ENCODE measurements at regions not wholly inside any gene's neighbourhood (a gene's known extent, or its start where the extent isn't known, plus 50 kb on each side); places are given as distances from the start of the nearest gene placed in this dataset.
A peak's percentile ranks its signal among the peaks of the same experiment; 100 is the strongest.

DNA sequence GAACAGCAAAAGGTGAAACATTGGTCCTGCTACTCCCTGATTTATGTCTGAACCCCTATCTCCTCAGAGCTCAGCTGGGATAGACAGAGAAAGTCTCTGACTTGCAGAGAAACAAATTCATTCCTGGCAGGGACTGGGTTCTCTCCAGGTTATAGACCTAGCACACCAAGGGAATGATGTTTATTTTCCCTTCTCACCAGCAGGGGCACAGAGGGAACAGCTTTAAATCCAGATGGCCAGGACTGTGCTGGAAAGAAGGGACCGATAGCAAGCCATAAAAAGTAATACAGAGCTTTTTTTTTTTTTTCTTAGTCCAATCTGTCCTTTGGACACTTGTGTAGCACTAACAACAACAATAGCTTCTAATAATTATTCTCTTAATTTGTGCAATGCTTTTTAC is 141.1 kb upstream of the C9orf72 start:
- no peak for FAIRE-seq
- H3K4me2 ChIP-seq (ENCODE audit: control insufficient read depth, extremely low read depth, insufficient read depth, low read depth, low read length), result no peak overlapping the region
- no peak for DNase-seq (ENCODE audit: low read depth, low spot score)
- H3K9ac ChIP-seq (ENCODE audit: control insufficient read depth, extremely low read depth, insufficient read depth, low read length), result no peak overlapping the region
- H2AFZ ChIP-seq (ENCODE audit: control insufficient read depth, low read length), result no peak overlapping the region
- no peaks in the 10 kb centered on the region for H3K79me2 ChIP-seq (ENCODE audit: control insufficient read depth, insufficient read depth, low read length)
- no peaks in the 10 kb centered on the region for H3K4me1 ChIP-seq (ENCODE audit: control insufficient read depth, extremely low read depth, insufficient read depth, low read length)
- H3K9me3 ChIP-seq (ENCODE audit: control insufficient read depth, low read depth, low read length), result no peaks in the 10 kb centered on the region
- no peaks in the 10 kb centered on the region for H3K36me3 ChIP-seq (ENCODE audit: control insufficient read depth in 2 of 2, extremely low read depth in 1 of 2, insufficient read depth in 2 of 2, low read length in 2 of 2)
- TF ChIP-seq EZH2 (IDR thresholded peaks at IDR 0.05; ENCODE audit: low read length) (no peak), CTCF (optimal IDR thresholded peaks at IDR 0.05 in 1 of 3, IDR thresholded peaks at IDR 0.05 in 1 of 3, conservative IDR thresholded peaks at IDR 0.05 in 1 of 3; ENCODE audit: extremely low read depth in 1 of 3, insufficient read depth in 2 of 3, low read length in 3 of 3) (peak in 2 of 3 experiments; percentile 12 to 25)
- H3K27me3 ChIP-seq (ENCODE audit: control insufficient read depth, extremely low read depth, insufficient read depth, low read length), result peaks cover 2% of the 10 kb centered on the region
- dilution Hi-C loops (cut with MboI; ENCODE audit: extremely low pct_ligation_motif_present, low sequenced_read_pairs), result no loop called here
- no peaks in the 10 kb centered on the region for H4K20me1 ChIP-seq (ENCODE audit: control insufficient read depth, extremely low read depth, insufficient read depth, low read length)
- H3K4me3 ChIP-seq (ENCODE audit: control insufficient read depth in 2 of 3, extremely low read depth in 1 of 3, insufficient read depth in 2 of 3, low read depth in 1 of 3, low read length in 3 of 3), result no peak overlapping the region
- H3K27ac ChIP-seq (ENCODE audit: control insufficient read depth, insufficient read depth, low read length), result no peak overlapping the region
- H3K9me1 ChIP-seq (ENCODE audit: control insufficient read depth, extremely low read depth, insufficient read depth, low read length), result no peaks in the 10 kb centered on the region

DNA sequence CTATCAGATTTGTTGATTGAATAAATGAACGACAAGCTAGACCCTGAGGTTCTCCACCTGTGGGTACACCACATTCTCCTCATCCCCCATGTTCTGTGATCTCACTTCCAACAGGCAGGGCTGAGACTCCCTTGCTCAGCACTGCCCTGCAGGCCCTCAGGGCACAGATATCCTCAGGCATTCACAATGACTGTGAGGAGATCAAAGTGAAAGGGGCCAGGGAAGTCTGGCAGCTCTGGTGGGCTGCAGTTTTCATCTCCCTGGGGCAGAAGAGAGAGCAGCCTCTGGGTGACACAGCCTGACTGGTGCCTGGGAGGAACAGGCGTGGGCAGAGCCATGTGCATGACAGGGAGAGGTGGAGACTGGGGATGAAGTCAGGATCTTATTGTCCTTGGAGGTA is 142.4 kb upstream of the C9orf72 start:
- Histone ChIP-seq H3K79me2 (ENCODE audit: control insufficient read depth, insufficient read depth, low read length) (no peaks in the 10 kb centered on the region), H2AFZ (ENCODE audit: control insufficient read depth, low read length) (no peak overlapping the region), H3K9me1 (ENCODE audit: control insufficient read depth, extremely low read depth, insufficient read depth, low read length) (no peaks in the 10 kb centered on the region), H3K27ac (ENCODE audit: control insufficient read depth, insufficient read depth, low read length) (no peak overlapping the region), H3K4me2 (ENCODE audit: control insufficient read depth, extremely low read depth, insufficient read depth, low read depth, low read length) (no peak overlapping the region), H3K36me3 (ENCODE audit: control insufficient read depth in 2 of 2, extremely low read depth in 1 of 2, insufficient read depth in 2 of 2, low read length in 2 of 2) (no peaks in the 10 kb centered on the region), H3K4me1 (ENCODE audit: control insufficient read depth, extremely low read depth, insufficient read depth, low read length) (no peaks in the 10 kb centered on the region), H4K20me1 (ENCODE audit: control insufficient read depth, extremely low read depth, insufficient read depth, low read length) (no peaks in the 10 kb centered on the region), H3K9me3 (ENCODE audit: control insufficient read depth, low read depth, low read length) (no peaks in the 10 kb centered on the region), H3K9ac (ENCODE audit: control insufficient read depth, extremely low read depth, insufficient read depth, low read length) (no peak overlapping the region), H3K27me3 (ENCODE audit: control insufficient read depth, extremely low read depth, insufficient read depth, low read length) (peaks cover 2% of the 10 kb centered on the region), H3K4me3 (ENCODE audit: control insufficient read depth in 2 of 3, extremely low read depth in 1 of 3, insufficient read depth in 2 of 3, low read depth in 1 of 3, low read length in 3 of 3) (no peak overlapping the region)
- dilution Hi-C loops (cut with MboI; ENCODE audit: extremely low pct_ligation_motif_present, low sequenced_read_pairs), result no loop called here
- TF ChIP-seq CTCF (optimal IDR thresholded peaks at IDR 0.05 in 1 of 3, IDR thresholded peaks at IDR 0.05 in 1 of 3, conservative IDR thresholded peaks at IDR 0.05 in 1 of 3; ENCODE audit: extremely low read depth in 1 of 3, insufficient read depth in 2 of 3, low read length in 3 of 3) (no peak), EZH2 (IDR thresholded peaks at IDR 0.05; ENCODE audit: low read length) (no peak)
- no peak for DNase-seq (ENCODE audit: low read depth, low spot score)
- FAIRE-seq, result no peak

Measured in keratinocyte (primary cell).